H9 (cell line): ENCODE measurements at regions not wholly inside any gene's neighbourhood (a gene's known extent, or its start where the extent isn't known, plus 50 kb on each side); places are given as distances from the start of the nearest gene placed in this dataset.

Source experiments
- DNase-seq: peaks from one replicate; pipeline ENCODE4 v3.0.0-alpha.2; 2017
- H2AFZ ChIP-seq: one replicate; pipeline ENCODE4 v1.6.1; 2013; ENCODE audit warnings: mild to moderate bottlenecking, low read length, control low read depth, moderate library complexity
- H2AK5ac ChIP-seq: 2 replicates; pipeline ENCODE4 v1.6.1; 2013; ENCODE audit warnings: low read length, control low read depth, mixed read lengths; ENCODE audit not compliant: insufficient read length
- H2BK120ac ChIP-seq: one replicate; pipeline ENCODE4 v1.6.1; 2013; ENCODE audit warnings: low read depth, mild to moderate bottlenecking, low read length, control low read depth, inconsistent platforms; ENCODE audit not compliant: poor library complexity, severe bottlenecking
- H2BK12ac ChIP-seq: 2 replicates; pipeline ENCODE4 v1.6.1; 2013; ENCODE audit warnings: low read length, control low read depth, mixed read lengths, low read depth; ENCODE audit not compliant: insufficient read length
- H2BK15ac ChIP-seq: 2 replicates; pipeline ENCODE4 v1.6.1; 2013; ENCODE audit warnings: low read depth, low read length, control low read depth
- H2BK20ac ChIP-seq: one replicate; pipeline ENCODE4 v1.6.1; 2013; ENCODE audit warnings: low read depth, mild to moderate bottlenecking, low read length, control low read depth, inconsistent platforms; ENCODE audit not compliant: poor library complexity, severe bottlenecking
- H2BK5ac ChIP-seq: 2 replicates; pipeline ENCODE4 v1.6.1; 2013; ENCODE audit warnings: low read length, control low read depth, mixed read lengths; ENCODE audit not compliant: insufficient read length
- H3K14ac ChIP-seq: 2 replicates; pipeline ENCODE4 v1.6.1; 2013; ENCODE audit warnings: low read length, control low read depth; ENCODE audit not compliant: insufficient read depth
- H3K18ac ChIP-seq: 2 replicates; pipeline ENCODE4 v1.6.1; 2013; ENCODE audit warnings: low read depth, mild to moderate bottlenecking, mixed read lengths, low read length, control low read depth; ENCODE audit not compliant: insufficient read length
- H3K23ac ChIP-seq: 2 replicates; pipeline ENCODE4 v1.6.1; 2013; ENCODE audit warnings: low read length, control low read depth, mixed read lengths, low read depth; ENCODE audit not compliant: insufficient read length
- H3K23me2 ChIP-seq: 2 replicates; pipeline ENCODE4 v1.6.1; 2013; ENCODE audit warnings: low read depth, mild to moderate bottlenecking, mixed read lengths, low read length, control low read depth; ENCODE audit not compliant: insufficient read length, poor library complexity, severe bottlenecking
- H3K27ac ChIP-seq: 2 replicates; pipeline ENCODE4 v1.5.1; 2013; ENCODE audit warnings: low read length, control low read depth, mixed read lengths, low read depth; ENCODE audit not compliant: insufficient read length
- H3K27me3 ChIP-seq: 2 replicates; pipeline ENCODE4 v1.6.1; 2013; ENCODE audit warnings: low read length, control low read depth, inconsistent platforms; ENCODE audit not compliant: insufficient read depth
- H3K4ac ChIP-seq: 2 replicates; pipeline ENCODE4 v1.6.1; 2013; ENCODE audit warnings: low read depth, mild to moderate bottlenecking, control low read depth, inconsistent platforms, low read length, moderate library complexity
- H3K4me1 ChIP-seq: 2 replicates; pipeline ENCODE4 v1.6.1; 2013; ENCODE audit warnings: low read length, control low read depth, inconsistent platforms; ENCODE audit not compliant: insufficient read depth
- H3K4me2 ChIP-seq: 2 replicates; pipeline ENCODE4 v1.6.1; 2013; ENCODE audit warnings: low read length, control low read depth, mixed read lengths; ENCODE audit not compliant: insufficient read length, insufficient read depth
- H3K56ac ChIP-seq: 2 replicates; pipeline ENCODE4 v1.6.1; 2013; ENCODE audit warnings: low read depth, mild to moderate bottlenecking, mixed read lengths, low read length, control low read depth; ENCODE audit not compliant: insufficient read length
- H3K79me1 ChIP-seq: 2 replicates; pipeline ENCODE4 v1.6.1; 2013; ENCODE audit warnings: low read depth, mild to moderate bottlenecking, moderate library complexity, low read length, control low read depth, inconsistent platforms; ENCODE audit not compliant: insufficient read depth, poor library complexity, severe bottlenecking
- H3K79me2 ChIP-seq: 2 replicates; pipeline ENCODE4 v1.6.1; 2013; ENCODE audit warnings: low read length, control low read depth, inconsistent platforms; ENCODE audit not compliant: insufficient read depth
- H3K9ac ChIP-seq: 2 replicates; pipeline ENCODE4 v1.6.1; 2013; ENCODE audit warnings: low read length, control low read depth, mixed read lengths; ENCODE audit not compliant: insufficient read length; ENCODE audit errors: extremely low read depth
- H3K9me3 ChIP-seq: one replicate; pipeline ENCODE4 v1.6.1; 2013; ENCODE audit warnings: low read depth, low read length, inconsistent platforms; ENCODE audit not compliant: control insufficient read depth
- H3T11ph ChIP-seq: one replicate; pipeline ENCODE4 v1.6.1; 2013; ENCODE audit warnings: mild to moderate bottlenecking, low read length, control low read depth, inconsistent platforms
- H4K20me1 ChIP-seq: one replicate; pipeline ENCODE4 v1.6.1; 2013; ENCODE audit not compliant: control insufficient read depth, insufficient read length, insufficient read depth
- H4K5ac ChIP-seq: 2 replicates; pipeline ENCODE4 v1.6.1; 2013; ENCODE audit warnings: low read depth, mild to moderate bottlenecking, mixed read lengths, low read length, control low read depth; ENCODE audit not compliant: insufficient read length
- H4K8ac ChIP-seq: replicated peaks from 2 replicates; pipeline ENCODE4 v1.6.1; 2013; ENCODE audit warnings: low read length, control low read depth, mixed read lengths, low read depth; ENCODE audit not compliant: insufficient read length
- H4K91ac ChIP-seq: 2 replicates; pipeline ENCODE4 v1.6.1; 2013; ENCODE audit warnings: low read depth, mild to moderate bottlenecking, moderate library complexity, mixed read lengths, low read length, control low read depth; ENCODE audit not compliant: insufficient read length
- H3K27ac Mint-ChIP-seq, 3 experiments: 2 replicates in 2 of 3; 3 replicates in 1 of 3; pipeline ENCODE4 v1.8.0; 2020 to 2021; ENCODE audit warnings: mixed read lengths in 3 of 3, mild to moderate bottlenecking in 1 of 3, moderate library complexity in 1 of 3
- H3K27me3 Mint-ChIP-seq: 2 replicates; pipeline ENCODE4 v1.8.0; 2021; ENCODE audit warnings: low read depth, mild to moderate bottlenecking, moderate library complexity, mixed read lengths
- H3K36me3 Mint-ChIP-seq, 3 experiments: 2 replicates in 2 of 3; 3 replicates in 1 of 3; pipeline ENCODE4 v1.8.0; 2020 to 2021; ENCODE audit warnings: low read depth in 3 of 3, mixed read lengths in 3 of 3; ENCODE audit not compliant: insufficient read depth in 1 of 3
- H3K4me1 Mint-ChIP-seq, 2 experiments: 2 replicates each; pipeline ENCODE4 v1.8.0; 2020; ENCODE audit warnings: mixed read lengths in 2 of 2
- H3K4me3 Mint-ChIP-seq, 2 experiments: 2 replicates in 1 of 2; 3 replicates in 1 of 2; pipeline ENCODE4 v1.8.0; 2020 to 2021; ENCODE audit warnings: mild to moderate bottlenecking in 2 of 2, mixed read lengths in 2 of 2, moderate library complexity in 1 of 2
- H3K9me3 Mint-ChIP-seq, 2 experiments: 2 replicates in 1 of 2; 3 replicates in 1 of 2; pipeline ENCODE4 v1.8.0; 2020; ENCODE audit warnings: mild to moderate bottlenecking in 2 of 2, mixed read lengths in 2 of 2, moderate library complexity in 1 of 2
- CTCF ChIP-seq: fragments of 200-600 bp; sonication (generic); conservative IDR thresholded peaks from 3 replicates; pipeline ENCODE4 v1.8.0; 2021; ENCODE audit warnings: antibody characterized with exemption, mild to moderate bottlenecking
- WGBS: extraction: QIAGEN DNeasy Blood & Tissue Kit; methylation state at CpG from one replicate; pipeline ENCODE4 v1.1.7; 2013; ENCODE audit warnings: missing lambda C conversion rate, low lambda C conversion rate, mixed read lengths; ENCODE audit not compliant: insufficient read length; ENCODE audit errors: extremely low coverage; 5-methylcytosine and 5-hydroxymethylcytosine counted together

GRCh38 chr5:168155585-168155984 is 135.9 kb upstream of the WWC1 start:
- H3K23ac ChIP-seq: no peak overlapping the region
- H3K4me1 ChIP-seq: 0 out of 2 replicates have a peak, but pooled peaks cover 4% of the 10 kb centered on the region
- H2BK20ac ChIP-seq: no peak overlapping the region
- H3K4me3 Mint-ChIP-seq: no peak overlapping the region
- no peak overlapping the region for H3K27ac ChIP-seq
- no peak overlapping the region for H3K56ac ChIP-seq
- H3K9ac ChIP-seq: no peak overlapping the region
- H3K18ac ChIP-seq: no peak overlapping the region
- no peak overlapping the region for H3K27ac Mint-ChIP-seq
- no peak overlapping the region for H4K5ac ChIP-seq
- DNase-seq: no peak
- no peak overlapping the region for H2AFZ ChIP-seq
- no CpG with 5 or more reads among the region's 2 CpGs for WGBS
- H3K9me3 Mint-ChIP-seq: no peaks in the 10 kb centered on the region
- no peak overlapping the region for H2BK12ac ChIP-seq
- no peak overlapping the region for H2BK120ac ChIP-seq
- no peak overlapping the region for H2AK5ac ChIP-seq
- H3K79me2 ChIP-seq: no peaks in the 10 kb centered on the region
- no peaks in the 10 kb centered on the region for H3K23me2 ChIP-seq
- TF ChIP-seq CTCF: no peak
- no peak overlapping the region for H4K8ac ChIP-seq
- H3K27me3 Mint-ChIP-seq: no peaks in the 10 kb centered on the region; the same call in 1 of the 2 replicates
- H3K79me1 ChIP-seq: no peaks in the 10 kb centered on the region
- H4K91ac ChIP-seq: no peak overlapping the region
- no peaks in the 10 kb centered on the region for H3K27me3 ChIP-seq
- no peak overlapping the region for H3K4me2 ChIP-seq
- H2BK15ac ChIP-seq: no peak overlapping the region
- no peak overlapping the region for H3T11ph ChIP-seq
- no peak overlapping the region for H3K14ac ChIP-seq
- H3K4ac ChIP-seq: no peak overlapping the region
- peaks cover 31 to 39% of the 10 kb centered on the region in 2 experiments for H3K4me1 Mint-ChIP-seq
- H2BK5ac ChIP-seq: no peak overlapping the region
- H3K36me3 Mint-ChIP-seq: no peaks in the 10 kb centered on the region
- H4K20me1 ChIP-seq: no peaks in the 10 kb centered on the region
- no peaks in the 10 kb centered on the region for H3K9me3 ChIP-seq
